Spleen (tissue), 7 donors: ENCODE measurements at regions not wholly inside any gene's neighbourhood (a gene's known extent, or its start where the extent isn't known, plus 50 kb on each side); places are given as distances from the start of the nearest gene placed in this dataset.

Experiments used
- CTCF ChIP-seq, 11 experiments: fragments of 200-600 bp in 7 of 11; fragments of 450-650 bp in 4 of 11; sonication (generic) in 4 of 11; IDR thresholded peaks in 8 of 11; conservative IDR thresholded peaks in 3 of 11; 1 replicate in 7 of 11; 2 replicates in 4 of 11; pipeline versions ENCODE4 v1.4.0 to v1.8.0; 2016 to 2021; ENCODE audit warnings: antibody characterized with exemption in 11 of 11, inconsistent platforms in 4 of 11, mild to moderate bottlenecking in 1 of 11
- POLR2A ChIP-seq, 3 donors: fragments of 450-650 bp; IDR thresholded peaks; one replicate each; pipeline ENCODE4 v1.5.1; 2017; ENCODE audit warnings: antibody characterized with exemption in 3 of 3, mild to moderate bottlenecking in 1 of 3
- POLR2AphosphoS5 ChIP-seq, 3 donors: sonication (generic); formaldehyde crosslinking; IDR thresholded peaks; one replicate each; pipeline ENCODE4 v1.5.1; 2017; ENCODE audit warnings: antibody characterized with exemption in 3 of 3
- donor health status: DM: no; HTN: no; CAD: no; lungs with moderate emphysema.
- donor health status: DM: no; HTN: no; CAD: no.
- donor health status: DM: no; HTN: no; CAD: no.

DNA sequence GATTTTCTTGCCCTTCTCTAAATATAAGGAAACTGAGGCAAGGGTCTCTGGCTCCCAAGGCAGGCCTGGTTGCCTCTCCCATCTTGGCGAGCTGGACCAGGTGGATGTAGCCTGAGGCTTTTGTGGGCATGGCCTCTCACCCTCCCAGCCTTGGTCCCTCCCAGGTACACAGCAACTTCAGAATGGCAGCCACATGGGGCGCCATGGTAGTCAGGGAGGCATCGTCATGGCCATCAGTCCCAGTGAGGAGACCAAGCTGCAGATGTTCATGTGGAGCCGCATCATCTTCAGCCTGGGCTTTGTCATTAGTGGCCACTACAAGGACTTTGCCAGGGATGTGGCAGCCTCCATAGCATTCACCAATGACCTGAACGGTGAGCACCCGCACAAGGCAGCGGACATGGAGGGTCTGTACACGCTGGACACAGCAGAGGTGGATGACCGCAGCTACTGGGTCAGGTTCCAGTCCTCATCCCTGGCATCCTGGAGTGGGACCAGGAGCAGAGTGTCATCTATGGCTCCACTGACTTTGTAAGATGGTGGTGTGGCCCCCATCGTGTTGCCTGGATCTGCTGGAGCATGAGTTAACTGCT lies 165.8 kb upstream of the ZNF267 start:
- TF ChIP-seq POLR2AphosphoS5 (IDR thresholded peaks at IDR 0.05): no peak
- TF ChIP-seq CTCF (IDR thresholded peaks at IDR 0.05 in 8 of 11, conservative IDR thresholded peaks at IDR 0.05 in 3 of 11): no peak
- TF ChIP-seq POLR2A (IDR thresholded peaks at IDR 0.05): no peak
